Inflammatory macrophage treated with lipopolysaccharide for 1 hour (primary cell): ENCODE measurements at regions not wholly inside any gene's neighbourhood (a gene's known extent, or its start where the extent isn't known, plus 50 kb on each side); places are given as distances from the start of the nearest gene placed in this dataset.
"Not testable (repeated sequence)": the region's sequence is repeated elsewhere in the genome, so short reads cannot be mapped to it uniquely, and the experiment has no call there.

Experiments
- DNase-seq, 2 donors: peaks; one replicate each; pipeline ENCODE4 v3.0.0-alpha.2; 2020 to 2022

DNA sequence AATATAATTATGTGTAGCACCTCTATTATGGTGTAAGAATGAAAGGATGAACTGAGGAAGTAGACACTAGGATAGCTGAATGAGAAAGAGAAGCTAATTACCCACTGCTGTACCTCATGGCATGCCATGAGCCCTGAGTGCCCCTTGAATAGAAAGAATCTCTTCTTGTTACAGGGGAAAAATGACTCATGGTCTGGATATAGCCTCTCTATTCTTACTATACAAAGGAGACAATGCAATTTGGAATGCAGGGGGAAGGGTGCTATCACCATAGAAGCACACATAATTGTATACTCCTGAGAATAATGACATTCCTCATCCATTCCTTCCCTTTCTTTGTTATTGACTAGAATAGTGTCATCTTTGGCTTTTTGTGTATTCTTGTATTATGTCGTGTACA, 385.2 kb downstream of the CDH7 start:
- DNase-seq: no peak

DNA sequence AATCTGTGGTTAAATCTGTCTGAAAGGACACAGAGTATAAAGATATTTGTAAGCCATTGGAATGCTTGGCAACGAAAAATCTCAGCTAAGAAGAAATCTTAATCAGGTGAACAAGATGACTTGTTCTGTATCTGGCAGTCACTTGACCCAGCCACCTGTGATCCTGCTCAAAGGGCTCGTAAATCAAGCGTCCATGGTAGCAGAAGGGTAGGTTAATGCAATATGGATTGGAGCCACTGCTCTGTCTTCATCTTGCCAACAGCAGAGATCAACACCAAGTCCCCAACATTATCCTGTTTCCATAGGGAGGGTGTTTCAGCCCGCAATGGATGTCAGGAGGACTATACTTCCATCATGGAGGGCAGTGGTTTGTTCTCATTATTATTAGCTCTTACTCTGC, 378.4 kb downstream of the CDH7 start:
- DNase-seq: no peak

DNA sequence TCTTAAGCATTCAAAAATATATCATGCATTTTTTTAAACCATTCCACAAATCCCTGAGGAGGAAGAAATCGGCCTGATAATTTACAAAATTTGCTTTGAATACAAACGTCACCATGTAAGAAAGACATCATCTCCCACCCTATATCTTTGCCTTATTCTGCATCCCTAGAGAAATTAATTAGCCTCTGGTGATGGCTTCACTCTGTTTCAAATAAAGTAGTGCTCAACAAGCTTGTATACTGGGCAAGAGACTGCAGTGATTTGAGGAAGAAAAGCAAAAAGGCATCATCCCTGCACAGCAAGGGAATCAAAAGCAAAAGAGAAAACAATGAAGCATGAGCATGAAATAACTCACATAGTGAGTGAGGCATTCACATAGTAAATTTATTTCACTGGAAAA, 375.5 kb downstream of the CDH7 start:
- no peak for DNase-seq

DNA sequence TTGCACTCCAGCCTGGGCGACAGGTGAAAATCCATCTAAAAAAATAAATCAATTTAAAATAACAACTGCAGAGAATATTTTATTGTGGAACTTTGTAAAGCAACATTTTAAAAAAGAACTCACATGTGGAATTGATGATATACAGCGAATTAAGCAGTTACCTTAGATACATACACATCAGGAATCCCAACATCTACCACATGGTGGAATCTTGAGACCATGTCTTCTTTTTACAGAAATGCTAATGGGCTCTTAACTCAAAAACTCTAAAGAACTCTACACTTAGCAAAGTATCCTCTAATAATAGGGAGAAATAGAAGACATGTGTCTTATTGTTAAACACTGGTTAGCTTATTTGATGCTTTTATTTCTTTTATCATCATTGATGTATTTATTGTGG, 373.6 kb downstream of the CDH7 start:
- no peak for DNase-seq

DNA sequence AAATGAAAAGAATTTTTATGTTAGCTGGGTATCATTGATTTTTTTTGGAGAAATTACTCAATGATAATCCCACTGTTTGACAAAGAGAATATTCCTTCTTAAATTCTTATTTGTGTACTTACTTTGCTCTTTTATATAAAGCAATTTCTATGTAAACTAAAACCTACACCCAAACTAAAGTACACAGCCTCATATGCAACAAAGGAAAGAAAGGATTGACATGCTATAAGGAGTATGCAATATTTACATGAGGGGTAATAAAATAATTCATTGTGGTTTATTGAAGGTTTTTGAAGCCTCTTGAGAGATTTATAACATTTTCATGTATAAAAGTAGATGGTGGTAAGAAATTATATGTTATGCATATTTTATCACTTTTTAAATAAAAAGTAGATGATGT, 368.5 kb downstream of the CDH7 start:
- no peak for DNase-seq

DNA sequence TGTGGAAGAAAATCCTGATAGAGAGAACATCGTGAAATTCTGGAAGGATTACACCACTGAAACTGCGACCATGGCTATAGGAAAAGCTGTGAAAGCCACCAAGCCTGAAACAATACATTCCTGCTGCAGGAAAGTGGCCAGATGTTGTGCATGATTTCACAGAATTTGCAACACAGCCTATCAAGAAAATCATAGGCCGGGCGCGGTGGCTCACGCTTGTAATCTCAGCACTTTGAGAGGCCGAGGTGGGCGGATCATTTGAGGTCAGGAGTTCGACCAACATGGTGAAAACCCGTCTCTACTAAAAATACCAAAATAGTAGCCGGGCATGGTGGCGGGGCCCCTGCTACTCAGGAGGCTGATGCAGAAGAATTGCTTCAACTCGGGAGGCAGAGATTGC, 360.2 kb downstream of the CDH7 start:
- DNase-seq: no peak

DNA sequence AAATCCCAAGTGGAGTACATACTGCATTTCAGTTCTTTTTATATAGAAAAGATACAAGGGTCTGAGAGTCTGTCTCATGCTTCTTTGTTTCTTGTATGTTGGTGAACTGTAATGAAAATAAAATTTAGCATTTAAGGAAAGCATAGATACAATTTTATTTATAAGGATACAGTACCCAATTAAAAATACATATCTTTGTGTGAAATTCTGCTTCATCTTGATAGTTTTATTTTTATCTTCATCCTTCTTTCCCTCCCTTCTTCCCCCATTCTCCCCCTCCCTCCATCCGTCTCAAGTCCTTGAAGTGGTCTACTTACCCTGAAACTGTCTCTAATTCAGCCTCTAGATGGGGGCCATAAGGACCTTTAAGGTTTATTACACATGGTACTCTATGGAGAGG, 359.8 kb downstream of the CDH7 start:
- no peak for DNase-seq

DNA sequence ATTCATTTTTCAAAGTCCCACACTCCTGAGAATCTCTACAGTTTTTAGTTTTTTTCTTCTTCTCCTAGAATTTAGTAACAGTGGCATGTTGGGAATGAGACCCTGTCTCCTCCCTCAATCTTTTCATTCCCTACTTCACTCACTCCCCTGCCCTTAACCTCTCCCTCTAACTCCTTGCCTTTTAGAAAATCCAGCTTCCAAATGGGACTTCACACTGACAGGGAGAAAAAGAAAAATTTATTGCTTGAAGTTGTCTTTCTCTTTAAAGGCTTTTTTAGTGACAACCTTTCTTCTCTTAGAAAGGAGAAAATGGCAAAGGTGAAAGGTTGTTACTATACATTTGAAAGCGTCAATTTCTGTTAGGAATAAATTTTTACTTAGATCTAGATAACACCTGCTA, 359.2 kb downstream of the CDH7 start:
- no peak for DNase-seq

DNA sequence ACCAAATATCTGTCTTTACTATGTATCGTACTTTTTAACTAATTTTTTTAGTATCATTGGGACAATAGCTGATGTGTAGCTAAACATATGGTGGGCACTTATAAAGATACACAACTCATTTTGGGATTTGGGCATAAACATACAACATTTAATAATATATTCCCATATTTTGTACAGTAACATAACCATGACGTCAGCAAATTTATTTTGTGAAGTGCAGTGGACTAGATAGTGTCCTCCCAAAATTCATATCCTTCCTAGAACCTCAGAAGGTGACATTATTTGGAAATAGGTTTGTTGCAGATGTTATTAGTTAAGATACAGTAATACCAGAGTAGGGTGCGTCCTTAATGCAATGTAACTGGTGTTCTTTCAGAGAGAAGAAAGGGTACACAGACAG, 356.7 kb downstream of the CDH7 start:
- no peak for DNase-seq

DNA sequence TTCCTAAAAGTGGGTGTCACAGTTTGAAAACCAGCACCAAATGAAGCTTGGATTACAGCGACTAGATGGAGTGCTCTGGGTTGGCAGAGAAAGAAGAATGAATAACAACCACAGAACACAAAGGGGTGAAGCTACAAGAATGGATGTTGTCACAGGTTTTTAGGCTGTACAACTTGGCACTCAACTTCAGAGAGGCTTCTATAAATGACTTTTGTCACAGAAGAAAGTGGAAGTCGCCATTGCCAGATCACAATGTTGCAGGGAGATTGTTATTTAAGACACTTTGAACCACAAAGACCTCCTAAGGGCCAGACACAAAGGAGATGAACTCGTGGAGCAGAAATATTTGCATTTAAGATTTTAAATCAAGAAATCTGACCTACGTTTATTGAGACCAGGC, 354.2 kb downstream of the CDH7 start:
- DNase-seq: no peak

DNA sequence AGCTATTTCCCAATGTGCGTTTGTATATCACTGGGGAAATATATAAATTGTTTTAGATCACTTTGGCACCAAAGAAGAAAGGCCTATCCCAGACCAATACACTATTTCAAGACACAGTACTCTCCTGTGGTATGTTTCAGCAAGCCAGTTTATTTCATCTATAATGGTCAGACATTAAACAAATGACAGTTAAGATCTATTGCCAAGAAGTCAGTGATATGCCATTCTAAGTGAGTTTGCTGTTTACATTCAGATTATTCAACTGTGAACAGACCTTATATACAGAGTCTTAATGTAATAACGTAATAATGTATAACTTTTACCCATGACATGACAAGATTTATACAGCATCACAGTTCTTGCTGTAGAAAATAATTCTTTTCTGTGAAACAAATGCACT, 352.7 kb downstream of the CDH7 start:
- no peak for DNase-seq

DNA sequence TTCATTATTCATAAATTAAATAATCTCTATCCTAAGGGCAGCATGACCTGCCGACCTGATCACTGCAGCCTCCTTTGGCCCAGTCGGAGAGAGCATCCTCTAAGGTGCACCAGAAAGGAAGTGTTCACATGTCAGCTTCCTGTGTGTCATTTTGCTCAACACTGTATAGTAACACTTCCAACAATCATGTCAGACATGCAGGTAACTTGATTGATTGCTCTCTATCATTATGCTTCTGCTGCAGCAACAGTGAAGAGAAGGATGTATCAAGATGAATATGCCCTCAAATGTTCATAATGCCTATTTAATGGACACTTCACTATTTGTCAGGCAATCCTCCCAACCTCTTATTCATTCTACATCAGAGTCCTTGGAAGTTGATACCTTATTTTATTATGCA, 332.3 kb downstream of the CDH7 start:
- DNase-seq: no peak

DNA sequence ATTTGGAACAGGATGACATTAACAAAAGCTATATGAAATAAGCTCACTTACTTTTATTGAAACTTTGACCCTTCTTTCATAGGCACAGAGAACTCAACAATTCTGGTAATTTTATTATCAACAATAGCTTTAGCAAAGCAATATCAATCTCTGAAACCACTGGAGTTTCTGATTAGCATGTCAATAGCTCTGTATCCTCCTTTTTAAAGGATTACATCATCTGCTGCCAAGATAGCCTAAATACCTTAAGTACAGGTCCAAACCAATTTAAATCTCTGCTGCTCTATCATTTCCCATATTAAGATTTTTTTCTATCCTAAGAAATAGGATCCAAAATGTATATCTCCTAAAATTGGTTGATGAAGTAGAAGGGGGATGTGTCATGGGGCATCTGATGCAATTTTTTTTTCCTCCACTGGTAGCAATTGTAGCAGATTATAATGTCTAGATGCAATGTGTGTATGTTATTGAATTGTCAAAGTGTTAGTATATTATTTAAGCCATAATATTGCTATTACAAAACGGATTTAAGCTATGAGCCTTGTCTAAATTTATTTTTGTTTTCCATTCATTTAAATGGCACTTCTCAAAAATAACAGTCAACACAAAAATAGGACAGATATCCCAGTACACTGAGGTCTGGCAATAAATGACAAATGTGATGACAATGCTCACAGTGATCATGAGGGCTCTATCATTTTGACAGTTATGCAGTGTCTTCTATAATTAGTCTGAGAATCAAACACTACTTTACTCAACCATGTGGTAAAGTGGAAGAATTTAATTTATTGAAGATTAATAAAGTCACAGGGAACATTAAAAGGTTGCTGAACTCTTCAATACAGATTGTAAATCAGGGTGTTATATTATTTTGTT, 328.4 kb downstream of the CDH7 start:
- no peak for DNase-seq

DNA sequence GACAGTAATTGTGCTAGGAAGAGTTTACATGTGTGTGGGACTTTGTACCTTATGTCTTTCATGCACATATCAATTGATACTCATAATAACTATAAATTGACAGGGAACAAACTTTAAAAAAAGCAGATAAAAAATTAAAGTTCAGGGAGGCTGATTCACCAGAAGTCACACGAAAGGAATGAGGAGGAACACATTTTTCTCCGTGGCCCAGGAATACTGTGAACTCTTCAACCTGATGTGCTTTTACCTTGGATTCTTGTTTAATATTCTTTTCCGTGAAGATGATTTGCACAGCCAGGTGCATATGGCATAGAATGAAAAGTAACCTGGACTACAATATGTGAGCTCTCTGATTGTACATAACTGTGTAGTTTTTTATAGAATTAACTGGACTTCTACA, 326.3 kb downstream of the CDH7 start:
- no peak for DNase-seq

DNA sequence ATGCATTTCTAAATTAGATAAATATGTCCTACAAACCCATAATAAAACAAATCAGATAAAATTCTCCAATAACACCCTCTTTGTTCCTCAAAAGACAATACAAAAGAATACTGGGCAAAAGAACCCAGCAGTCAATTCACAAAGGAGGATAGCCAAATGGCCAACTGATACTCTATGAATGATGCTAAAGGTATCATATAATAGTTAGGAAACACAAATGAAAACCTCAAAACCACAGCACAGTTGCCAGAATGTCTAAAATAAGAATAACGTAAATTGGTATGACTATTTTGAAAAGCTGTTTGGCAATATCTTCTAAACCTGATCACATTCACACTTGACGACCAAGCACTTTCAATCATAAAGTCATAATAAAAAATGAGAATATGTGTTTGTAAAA, 315.4 kb downstream of the CDH7 start:
- no peak for DNase-seq

DNA sequence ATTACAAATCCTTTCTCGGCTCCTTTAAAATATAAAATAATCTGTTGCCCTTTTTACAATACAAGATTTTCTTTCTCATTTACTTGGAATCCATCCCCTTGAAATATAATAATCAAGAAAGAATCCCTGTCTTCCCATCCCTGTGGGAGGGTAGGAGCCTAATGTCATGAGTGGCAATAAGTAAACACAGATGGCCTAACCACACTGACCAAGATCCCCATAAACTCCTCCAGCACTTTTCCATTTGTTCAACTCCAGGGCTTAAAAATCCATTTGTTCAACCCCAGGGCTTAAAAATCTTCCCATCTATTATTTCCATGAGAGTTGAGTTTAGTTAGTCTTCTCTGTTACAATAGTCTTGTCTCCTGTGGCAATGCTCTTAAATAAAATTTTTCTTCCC, 297.6 kb downstream of the CDH7 start:
- no peak for DNase-seq

DNA sequence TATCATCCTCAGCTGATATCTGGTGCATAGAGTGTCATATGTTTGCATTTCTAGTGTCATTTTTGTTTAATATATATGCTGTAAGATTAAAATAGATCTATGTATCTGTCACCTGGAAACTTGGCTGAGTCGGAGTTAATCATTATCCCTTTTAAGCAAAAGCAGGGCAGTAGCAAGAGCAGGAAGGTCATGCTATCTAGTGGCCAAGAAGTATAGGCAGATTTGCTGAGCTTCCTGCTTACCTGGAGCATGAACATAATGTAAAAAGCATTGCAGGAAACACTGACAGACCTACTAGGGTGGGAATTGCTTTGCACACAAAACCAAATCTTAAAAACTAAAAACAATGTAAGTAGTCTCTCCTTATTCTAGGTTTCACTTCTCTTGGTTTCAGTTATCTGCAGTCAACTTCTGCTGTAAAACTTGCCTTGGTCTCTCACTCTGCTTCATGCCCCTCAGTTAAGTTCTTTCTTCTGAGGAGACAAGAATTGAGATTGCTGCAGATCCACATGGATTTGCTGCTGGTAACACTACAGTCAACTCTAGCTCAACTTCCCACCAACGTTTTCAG, 295.3 kb downstream of the CDH7 start:
- no peak for DNase-seq

DNA sequence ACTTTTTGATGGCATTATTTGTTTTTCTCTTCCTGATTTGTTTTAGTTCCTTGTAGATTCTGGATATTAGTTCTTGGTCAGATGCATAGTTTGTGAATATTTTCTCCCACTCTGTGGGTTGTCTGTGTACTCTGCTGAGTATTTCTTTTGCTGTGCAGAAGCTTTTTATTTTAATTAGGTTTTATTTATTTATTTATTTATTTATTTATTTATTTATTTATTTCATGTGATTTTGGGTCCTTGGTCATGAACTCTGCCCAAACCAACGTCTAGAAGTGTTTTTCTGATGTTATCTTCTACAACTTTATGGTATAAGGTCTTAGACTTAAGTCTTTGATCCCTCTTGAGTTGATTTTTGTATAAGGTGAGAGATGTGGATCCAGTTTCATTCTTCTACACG, 292.2 kb downstream of the CDH7 start:
- no peak for DNase-seq

DNA sequence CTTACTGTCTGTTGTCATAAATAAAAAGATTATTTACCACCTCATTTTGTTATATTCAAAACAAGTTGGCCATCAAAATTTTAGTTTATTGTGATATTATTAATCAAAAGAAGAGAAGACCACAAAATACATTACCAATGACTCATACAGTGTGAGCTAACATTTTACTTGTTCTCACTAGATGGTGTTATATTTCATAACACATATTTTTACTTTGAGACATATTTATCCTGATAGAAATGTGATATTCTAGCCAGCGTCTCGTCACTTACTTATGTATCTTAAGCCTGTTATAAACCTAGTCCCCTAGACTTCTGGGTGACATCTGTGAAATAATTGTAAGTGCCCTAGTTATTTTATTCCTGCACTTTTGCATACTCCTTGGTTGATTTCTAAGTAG, 263.2 kb downstream of the CDH7 start:
- DNase-seq: no peak

DNA sequence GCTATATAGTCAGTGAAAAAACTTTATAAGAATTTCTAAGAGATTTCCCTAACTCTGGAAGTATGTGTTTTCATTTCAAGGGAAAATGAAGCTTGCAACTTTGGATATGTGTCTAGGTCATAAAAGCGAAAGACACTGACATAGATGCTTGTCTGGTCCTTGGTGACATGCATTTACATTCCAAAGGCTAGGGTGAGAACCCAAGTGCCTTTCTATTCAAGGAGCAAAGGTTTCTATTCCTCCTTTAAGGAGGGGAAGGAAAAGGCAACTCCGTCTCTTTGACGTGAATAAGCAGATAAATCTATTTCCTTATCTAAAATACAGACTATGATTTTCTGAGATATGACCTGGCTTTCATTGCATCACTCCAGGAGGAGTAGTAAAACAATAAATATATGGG, 261.1 kb downstream of the CDH7 start:
- no peak for DNase-seq

DNA sequence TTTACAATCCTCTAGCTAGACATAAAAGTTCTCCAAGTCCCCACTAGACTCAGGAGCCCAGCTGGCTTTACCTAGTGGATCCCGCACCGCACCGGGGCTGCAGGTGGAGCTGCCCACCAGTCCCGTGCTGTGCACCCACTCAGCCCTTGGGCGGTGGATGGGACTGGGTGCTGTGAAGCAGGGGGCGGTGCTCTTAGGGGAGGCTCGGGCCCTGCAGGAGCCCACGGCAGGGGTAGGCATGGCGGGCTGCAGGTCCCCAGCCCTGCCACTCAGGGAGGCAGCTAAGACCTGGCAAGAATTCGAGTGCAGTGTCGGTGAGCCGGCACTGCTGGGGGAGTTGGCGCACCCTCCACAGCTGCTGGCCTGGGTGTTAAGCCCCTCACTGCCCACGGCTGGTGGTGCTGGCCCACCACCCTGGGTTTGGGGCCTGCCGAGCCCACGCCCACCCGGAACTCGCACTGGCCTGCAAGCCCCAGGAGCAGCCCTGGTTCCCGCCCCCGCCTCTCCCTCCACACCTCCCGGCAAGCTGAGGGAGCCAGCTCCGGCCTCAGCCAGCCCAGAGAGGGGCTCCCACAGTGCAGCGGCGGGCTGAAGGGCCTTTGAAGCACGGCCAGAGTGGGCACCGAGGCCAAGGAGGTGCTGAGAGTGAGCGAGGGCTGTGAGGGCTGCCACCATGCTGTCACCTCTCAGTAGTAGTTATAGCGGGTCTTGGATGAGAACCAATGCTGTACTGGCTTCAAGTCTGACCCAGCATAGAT, 255.2 kb downstream of the CDH7 start:
- no peak for DNase-seq

DNA sequence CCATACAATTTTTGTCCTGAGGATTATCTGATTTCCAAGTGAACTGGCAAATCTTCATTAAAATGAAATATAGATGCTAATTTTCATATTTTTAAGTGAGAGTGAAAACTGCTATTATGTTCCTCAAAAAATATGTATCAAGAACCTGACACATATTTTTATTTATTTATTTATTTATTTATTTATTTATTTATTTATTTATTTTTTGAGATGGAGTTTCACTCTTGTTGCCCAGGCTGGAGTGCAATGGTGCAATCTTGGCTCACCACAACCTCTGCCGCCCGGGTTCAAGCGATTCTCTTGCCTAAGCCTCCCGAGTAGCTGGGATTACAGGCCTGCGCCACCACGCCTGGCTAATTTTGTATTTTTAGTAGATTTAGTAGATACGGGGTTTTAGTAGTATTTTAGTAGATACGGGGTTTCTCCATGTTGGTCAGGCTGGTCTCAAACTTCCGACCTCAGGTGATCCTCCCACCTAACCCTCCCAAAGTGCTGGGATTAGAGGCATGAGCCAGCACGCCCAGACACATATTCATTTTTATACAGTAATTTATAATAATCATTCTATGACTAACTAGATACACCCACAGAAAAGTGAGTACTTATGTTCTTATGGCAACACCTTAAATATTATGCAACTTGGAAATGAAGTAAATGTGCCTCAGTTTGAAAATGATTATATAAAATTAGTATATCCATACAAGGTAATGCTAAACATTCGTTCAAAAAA, 248.3 kb downstream of the CDH7 start:
- DNase-seq: not testable (repeated sequence)

DNA sequence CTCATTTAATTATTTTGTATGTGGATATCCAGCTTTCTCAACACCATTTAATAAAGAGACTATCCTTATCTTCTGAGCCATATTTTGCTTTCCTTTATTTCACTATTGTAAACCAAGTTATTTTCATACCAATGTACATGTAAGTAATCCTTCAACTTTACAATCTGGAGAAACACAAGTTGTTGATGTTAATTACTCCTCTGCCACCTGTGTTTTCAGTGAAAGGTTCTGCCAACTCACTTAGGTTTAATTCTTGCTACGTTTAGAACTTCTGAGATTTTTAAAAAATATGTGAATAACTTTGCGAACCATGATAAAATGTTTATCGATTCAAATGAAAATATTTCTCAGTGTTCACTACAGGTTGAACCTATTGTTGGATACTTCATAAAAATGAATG, 244.4 kb downstream of the CDH7 start:
- no peak for DNase-seq

DNA sequence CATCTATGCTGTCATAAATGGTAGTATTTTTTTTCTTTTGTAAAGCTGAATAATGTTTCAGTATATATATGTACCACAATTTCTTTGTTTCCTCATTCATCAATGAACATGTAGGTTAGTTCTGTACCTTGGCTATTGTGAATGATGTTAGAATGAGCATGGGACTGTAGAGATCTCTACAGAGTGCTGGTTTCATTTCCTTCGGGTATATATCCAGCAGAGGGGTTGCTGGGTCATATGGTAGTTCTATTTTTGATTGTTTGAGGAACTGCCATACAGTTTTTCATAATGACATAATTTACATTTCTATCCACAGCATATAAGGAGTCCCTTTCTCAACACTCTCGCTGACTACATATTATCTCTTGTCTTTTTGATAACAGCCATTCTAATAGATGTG, 243.5 kb downstream of the CDH7 start:
- DNase-seq: peak in 1 of 2 donors; percentile 3
